Ishikawa (cell line): ENCODE measurements at regions not wholly inside any gene's neighbourhood (a gene's known extent, or its start where the extent isn't known, plus 50 kb on each side); places are given as distances from the start of the nearest gene placed in this dataset.

Experiments used
- CREB1 ChIP-seq: IDR thresholded peaks from 2 replicates; pipeline ENCODE4 v1.6.1; 2012; ENCODE audit warnings: low read depth
- EP300 ChIP-seq: IDR thresholded peaks from 2 replicates; pipeline ENCODE4 v1.6.1; 2012; ENCODE audit warnings: borderline replicate concordance
- TEAD4 ChIP-seq: IDR thresholded peaks from 2 replicates; pipeline ENCODE4 v1.6.1; 2012
- USF1 ChIP-seq: IDR thresholded peaks from 2 replicates; pipeline ENCODE4 v1.6.1; 2012

GRCh38 chr14:32014498-32014897 lies 62.6 kb upstream of the ARHGAP5 start:
- TF ChIP-seq TEAD4 (no peak), EP300 (no peak), USF1 (no peak), CREB1 (no peak)
